Fibroblast of pulmonary artery (primary cell): ENCODE measurements at regions not wholly inside any gene's neighbourhood (a gene's known extent, or its start where the extent isn't known, plus 50 kb on each side); places are given as distances from the start of the nearest gene placed in this dataset.
"Not testable (repeated sequence)": the region's sequence is repeated elsewhere in the genome, so short reads cannot be mapped to it uniquely, and the experiment has no call there.

Experiments used
- DNase-seq: peaks from one replicate; pipeline ENCODE4 v3.0.0-alpha.2; 2010; ENCODE audit warnings: low read depth
- H3K4me3 ChIP-seq: replicated peaks from 2 replicates; pipeline ENCODE4 v1.5.1; 2011; ENCODE audit warnings: low read depth, mild to moderate bottlenecking, control low read depth, low read length, moderate library complexity
- TF ChIP-seq, protein P1 (sequence below): IDR thresholded peaks from 2 replicates; pipeline ENCODE4 v1.5.1; 2011; ENCODE audit warnings: mild to moderate bottlenecking, control low read depth, low read length, inconsistent platforms; ENCODE audit errors: missing control alignments

DNA sequence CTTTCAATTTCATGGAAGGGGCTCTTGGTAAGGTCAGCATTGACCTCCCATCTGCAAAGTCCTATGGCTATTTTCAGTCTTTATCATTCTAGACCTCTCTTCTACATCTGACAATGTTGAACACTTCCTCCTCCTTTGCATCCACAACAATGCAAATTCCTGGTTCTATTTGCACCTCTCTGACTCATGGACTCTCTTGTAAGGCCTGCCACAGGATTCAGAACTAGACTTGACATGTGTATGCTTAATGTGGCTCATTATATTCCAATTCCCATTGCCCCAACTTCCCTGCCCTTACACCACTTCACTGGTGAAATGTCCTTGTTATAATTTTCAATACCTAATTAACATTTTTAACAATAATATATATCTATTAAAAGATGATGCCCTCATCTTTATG lies 314.3 kb upstream of the FGF13 start:
- H3K4me3 ChIP-seq, result no peak overlapping the region
- no peak for DNase-seq

DNA sequence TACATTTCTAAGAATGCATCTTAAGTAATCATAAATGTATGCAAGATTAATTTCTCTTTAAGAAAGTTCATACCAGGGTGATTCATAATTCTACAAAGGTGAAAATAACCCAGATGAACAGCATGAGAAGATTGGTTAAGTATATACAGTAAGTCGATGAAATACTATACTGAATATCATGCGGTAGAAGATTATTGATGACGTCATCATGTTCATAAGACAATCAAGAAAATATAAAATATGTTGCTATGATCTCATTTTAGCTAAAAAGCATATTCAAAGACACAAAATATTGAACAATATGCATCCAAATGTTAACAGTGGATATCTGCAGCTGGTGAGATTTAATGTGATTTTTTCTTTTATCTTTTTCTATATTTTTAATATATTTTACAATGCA lies 312.0 kb upstream of the FGF13 start:
- TF ChIP-seq, protein P1, sequence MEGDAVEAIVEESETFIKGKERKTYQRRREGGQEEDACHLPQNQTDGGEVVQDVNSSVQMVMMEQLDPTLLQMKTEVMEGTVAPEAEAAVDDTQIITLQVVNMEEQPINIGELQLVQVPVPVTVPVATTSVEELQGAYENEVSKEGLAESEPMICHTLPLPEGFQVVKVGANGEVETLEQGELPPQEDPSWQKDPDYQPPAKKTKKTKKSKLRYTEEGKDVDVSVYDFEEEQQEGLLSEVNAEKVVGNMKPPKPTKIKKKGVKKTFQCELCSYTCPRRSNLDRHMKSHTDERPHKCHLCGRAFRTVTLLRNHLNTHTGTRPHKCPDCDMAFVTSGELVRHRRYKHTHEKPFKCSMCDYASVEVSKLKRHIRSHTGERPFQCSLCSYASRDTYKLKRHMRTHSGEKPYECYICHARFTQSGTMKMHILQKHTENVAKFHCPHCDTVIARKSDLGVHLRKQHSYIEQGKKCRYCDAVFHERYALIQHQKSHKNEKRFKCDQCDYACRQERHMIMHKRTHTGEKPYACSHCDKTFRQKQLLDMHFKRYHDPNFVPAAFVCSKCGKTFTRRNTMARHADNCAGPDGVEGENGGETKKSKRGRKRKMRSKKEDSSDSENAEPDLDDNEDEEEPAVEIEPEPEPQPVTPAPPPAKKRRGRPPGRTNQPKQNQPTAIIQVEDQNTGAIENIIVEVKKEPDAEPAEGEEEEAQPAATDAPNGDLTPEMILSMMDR, result no peak
- no peak overlapping the region for H3K4me3 ChIP-seq
- DNase-seq, result no peak

More for the DNA sequence above, 314.3 kb upstream of the FGF13 start:
- TF ChIP-seq, protein P1, result no peak

DNA sequence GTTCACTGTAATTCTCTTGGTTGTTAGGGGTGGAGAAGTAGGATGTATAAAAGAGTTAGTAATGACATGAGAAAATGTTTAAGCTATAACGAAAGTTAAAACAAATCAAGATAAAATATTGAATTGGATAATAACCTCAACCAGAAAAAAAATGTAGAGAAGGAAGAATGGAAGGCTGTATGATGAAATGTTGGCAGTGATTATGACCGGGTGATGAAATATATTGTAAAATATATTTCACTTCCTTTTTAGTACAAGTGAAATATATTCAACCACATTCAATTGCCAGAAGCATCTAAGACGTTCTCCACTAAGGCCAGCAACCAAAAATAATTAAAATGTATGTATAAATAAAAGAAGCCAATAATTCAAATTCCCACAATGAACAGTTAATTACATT lies 309.3 kb upstream of the FGF13 start:
- TF ChIP-seq, protein P1, result no peak
- no peak overlapping the region for H3K4me3 ChIP-seq
- no peak for DNase-seq

DNA sequence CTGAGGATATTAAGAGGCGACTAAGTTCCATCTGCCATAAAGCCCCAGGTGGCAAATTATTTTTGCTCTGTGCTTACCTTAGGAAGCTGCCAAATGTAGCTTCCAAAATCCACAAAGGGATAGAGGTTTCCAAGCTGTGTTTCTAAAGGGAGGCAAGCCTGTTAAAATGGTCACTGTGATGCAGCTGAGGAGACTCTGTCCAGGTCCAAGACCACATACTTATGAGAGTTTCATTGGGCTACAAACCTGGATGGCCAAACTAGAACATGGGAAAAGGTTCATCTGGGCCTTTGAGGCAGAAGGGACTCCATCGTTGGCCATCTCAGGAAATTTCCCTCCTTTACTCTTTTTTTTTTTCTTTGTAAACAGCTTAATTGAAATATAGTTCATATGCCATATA lies 306.9 kb upstream of the FGF13 start:
- H3K4me3 ChIP-seq, result no peak overlapping the region
- no peak for DNase-seq
- TF ChIP-seq, protein P1, result no peak

DNA sequence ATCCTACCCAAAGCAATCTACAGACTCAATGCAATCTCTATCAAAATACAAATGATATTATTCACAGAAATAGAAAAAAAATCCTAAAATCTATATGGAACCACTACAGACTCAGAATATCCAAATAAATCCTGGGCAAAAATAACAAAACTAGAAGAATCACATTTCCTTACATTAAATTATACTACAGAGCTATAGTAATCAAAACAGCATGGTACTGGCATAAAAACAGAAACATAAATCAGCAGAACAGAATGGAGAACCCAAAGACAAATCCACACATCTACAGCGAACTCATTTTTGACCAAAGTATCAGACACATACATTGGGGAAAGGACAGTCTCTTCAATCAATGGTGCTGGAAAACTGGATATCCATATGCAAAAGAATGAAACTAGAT lies 304.1 kb upstream of the FGF13 start:
- no peak overlapping the region for H3K4me3 ChIP-seq
- DNase-seq, result no peak
- TF ChIP-seq, protein P1, result no peak

DNA sequence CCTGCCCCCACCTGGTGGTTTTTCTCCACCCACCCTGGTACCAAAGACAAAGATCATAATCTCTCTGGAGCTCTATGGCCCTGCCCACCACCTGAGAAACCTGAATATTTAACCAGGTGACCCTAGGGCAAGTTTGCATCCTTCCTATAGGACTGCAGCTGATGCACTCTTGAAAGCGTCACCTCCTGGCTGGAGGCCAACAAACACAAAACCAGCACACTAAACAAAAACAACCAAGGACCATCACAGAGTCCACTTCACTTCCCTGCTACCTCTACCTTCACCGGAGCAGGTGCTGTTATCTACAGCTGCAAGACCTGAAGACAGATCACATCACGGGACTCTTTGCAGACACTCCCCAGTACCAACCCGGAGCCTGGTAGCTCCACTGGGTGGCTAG lies 296.7 kb upstream of the FGF13 start:
- no peak for DNase-seq
- no peak overlapping the region for H3K4me3 ChIP-seq
- TF ChIP-seq, protein P1, result no peak

DNA sequence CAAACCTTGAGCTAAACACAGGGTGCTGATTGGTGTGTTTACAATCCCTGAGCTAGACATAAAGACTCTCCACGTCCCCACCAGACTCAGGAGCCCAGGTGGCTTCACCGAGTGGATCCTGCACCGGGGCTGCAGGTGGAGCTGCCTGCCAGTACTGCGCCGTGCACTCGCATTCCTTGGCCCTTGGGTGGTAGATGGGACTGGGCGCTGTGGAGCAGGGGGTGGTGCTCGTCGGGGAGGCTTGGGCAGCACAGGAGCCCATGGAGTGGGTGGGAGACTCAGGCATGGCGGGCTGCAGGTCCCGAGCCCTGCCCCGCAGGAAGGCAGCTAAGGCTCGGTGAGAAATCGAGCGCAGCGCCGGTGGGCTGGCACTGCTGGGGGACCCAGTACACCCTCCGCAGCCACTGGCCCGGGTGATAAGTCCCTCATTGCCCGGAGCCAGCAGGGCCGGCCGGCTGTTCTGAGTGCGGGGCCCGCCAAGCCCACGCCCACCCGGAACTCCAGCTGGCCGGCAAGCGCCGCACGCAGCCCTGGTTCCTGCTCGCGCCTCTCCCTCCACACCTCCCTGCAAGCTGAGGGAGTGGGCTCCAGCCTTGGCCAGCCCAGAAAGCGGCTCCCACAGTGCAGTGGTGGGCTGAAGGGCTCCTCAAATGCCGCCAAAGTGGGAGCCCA lies 292.5 kb upstream of the FGF13 start:
- DNase-seq, H3K4me3 ChIP-seq: not testable (repeated sequence)
